ENCODE measurements at regions not wholly inside any gene's neighbourhood (a gene's known extent, or its start where the extent isn't known, plus 50 kb on each side); places are given as distances from the start of the nearest gene placed in this dataset.

DNA sequence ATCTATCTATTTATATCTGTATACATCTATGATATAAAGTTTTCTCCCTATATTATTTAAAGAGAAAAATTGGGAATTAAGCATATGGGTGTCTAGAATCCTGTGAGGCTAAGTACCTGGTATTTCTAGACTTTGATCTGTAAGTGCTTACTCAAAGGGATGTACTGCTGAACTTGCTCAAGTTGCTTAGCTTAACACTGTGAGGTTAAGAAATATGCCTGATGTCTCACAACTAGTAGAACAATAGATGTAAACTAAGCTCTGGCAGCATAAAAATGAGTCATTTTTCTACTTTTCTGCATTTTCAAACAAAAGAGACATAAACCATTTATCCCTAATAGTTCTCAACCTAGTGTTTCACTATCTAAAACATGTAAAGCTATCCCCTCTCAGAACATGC lies 744.4 kb upstream of the ANO3 start:
- DNase-seq (ENCODE audit: extremely low spot score, unreplicated experiment), result no peak
- H3K27me3 Mint-ChIP-seq, result no peaks in the 10 kb centered on the region
- H3K4me3 Mint-ChIP-seq, result no peak overlapping the region
- H3K36me3 Mint-ChIP-seq, result no peaks in the 10 kb centered on the region
- no peak overlapping the region for H3K27ac Mint-ChIP-seq
- H3K4me1 Mint-ChIP-seq (ENCODE audit: unreplicated experiment), result no peaks in the 10 kb centered on the region
- TF ChIP-seq CTCF (conservative IDR thresholded peaks at IDR 0.05), result no peak
- H3K9me3 Mint-ChIP-seq, result peaks cover 5% of the 10 kb centered on the region

DNA sequence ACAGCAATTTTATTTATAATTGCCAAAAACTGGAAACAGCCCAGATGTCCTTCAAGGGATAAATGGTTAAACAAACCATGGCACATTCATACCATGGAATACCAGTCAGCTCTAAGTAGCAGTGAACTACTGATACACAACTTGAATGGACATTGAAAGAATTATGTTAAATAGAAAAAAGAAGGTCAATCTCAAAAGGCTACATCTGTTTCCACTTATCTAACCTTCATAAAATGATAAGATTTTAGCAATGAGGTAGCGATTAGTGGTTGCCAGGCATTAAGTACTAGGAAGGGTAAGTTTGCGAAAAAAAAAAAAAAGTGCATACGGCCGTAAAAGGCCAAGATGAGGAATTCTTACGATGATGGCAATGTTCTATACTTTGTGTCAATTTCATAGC lies 738.7 kb upstream of the ANO3 start:
- Mint-ChIP-seq H3K4me3 (no peak overlapping the region), H3K9me3 (peaks cover 5% of the 10 kb centered on the region), H3K4me1 (ENCODE audit: unreplicated experiment) (no peaks in the 10 kb centered on the region), H3K36me3 (no peaks in the 10 kb centered on the region), H3K27me3 (no peaks in the 10 kb centered on the region), H3K27ac (no peak overlapping the region)
- TF ChIP-seq CTCF (conservative IDR thresholded peaks at IDR 0.05), result no peak
- DNase-seq (ENCODE audit: extremely low spot score, unreplicated experiment), result no peak

DNA sequence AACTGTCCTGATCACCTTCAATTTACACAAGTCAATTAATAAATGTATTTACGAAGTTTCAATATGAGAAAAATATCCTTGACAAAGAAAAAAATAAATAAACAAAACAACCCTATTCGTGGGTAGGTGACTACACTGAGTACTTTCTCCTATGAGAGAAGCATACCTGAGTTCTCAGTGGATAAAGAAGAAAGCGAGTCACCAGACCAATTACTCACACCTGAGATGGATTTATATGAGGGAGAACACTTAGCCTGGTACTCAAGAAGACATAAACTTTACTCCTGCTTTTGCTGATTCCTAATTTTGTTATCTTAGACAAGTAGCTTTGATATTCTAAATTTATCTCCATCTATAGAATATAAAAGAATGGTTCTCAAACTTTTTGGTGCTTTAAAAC lies 735.2 kb upstream of the ANO3 start:
- Mint-ChIP-seq H3K27me3 (no peaks in the 10 kb centered on the region), H3K4me1 (ENCODE audit: unreplicated experiment) (no peaks in the 10 kb centered on the region), H3K9me3 (no peaks in the 10 kb centered on the region), H3K27ac (no peak overlapping the region), H3K4me3 (no peak overlapping the region), H3K36me3 (no peaks in the 10 kb centered on the region)
- no peak for TF ChIP-seq CTCF (conservative IDR thresholded peaks at IDR 0.05)
- DNase-seq (ENCODE audit: extremely low spot score, unreplicated experiment), result no peak

DNA sequence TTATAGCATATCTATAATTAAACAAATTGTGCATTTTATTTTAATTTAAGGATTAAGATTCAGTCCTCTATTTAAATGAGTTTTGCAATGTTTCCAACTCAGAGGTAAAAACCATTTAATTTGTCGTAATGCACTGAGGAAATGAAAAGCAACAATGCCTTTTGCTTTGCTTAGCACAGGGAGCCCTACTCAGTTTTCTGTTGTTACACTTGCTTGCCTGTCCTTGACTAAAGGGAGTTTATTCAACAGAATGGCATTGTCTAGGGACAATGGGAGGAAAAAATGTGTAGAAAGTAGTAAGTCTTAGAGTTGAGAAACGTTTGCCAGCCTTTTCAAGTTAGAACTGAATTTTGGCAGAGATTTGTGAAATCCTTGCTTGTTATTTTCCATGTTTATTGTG lies 734.2 kb upstream of the ANO3 start:
- DNase-seq (ENCODE audit: extremely low spot score, unreplicated experiment), result no peak
- no peak overlapping the region for H3K27ac Mint-ChIP-seq

DNA sequence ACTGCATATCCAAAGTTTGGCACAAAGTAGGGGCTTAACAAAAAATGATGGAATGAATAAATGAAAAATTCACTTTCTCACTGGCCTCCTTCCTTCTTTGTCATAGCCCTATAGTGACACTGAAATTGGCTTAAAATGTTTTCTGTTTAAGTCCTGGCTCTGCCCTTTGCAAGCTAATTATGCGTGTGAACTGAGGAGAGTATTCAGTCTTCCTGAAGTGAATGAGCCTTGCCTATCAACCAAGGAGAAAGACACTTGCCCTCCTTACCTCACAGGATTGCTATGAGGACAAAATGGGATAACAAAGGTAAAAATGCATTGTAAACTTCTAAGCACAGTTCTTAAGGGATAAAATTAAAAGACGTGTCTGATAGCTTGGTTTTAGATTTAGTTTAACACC lies 729.8 kb upstream of the ANO3 start:
- DNase-seq (ENCODE audit: extremely low spot score, unreplicated experiment), result no peak
- no peak overlapping the region for H3K27ac Mint-ChIP-seq
- no peaks in the 10 kb centered on the region for H3K36me3 Mint-ChIP-seq
- TF ChIP-seq CTCF (conservative IDR thresholded peaks at IDR 0.05), result no peak
- H3K27me3 Mint-ChIP-seq, result no peaks in the 10 kb centered on the region
- peaks cover 4% of the 10 kb centered on the region for H3K9me3 Mint-ChIP-seq
- H3K4me1 Mint-ChIP-seq (ENCODE audit: unreplicated experiment), result no peaks in the 10 kb centered on the region
- H3K4me3 Mint-ChIP-seq, result no peak overlapping the region

More for the DNA sequence above, 734.2 kb upstream of the ANO3 start:
- Mint-ChIP-seq H3K36me3 (no peaks in the 10 kb centered on the region), H3K4me3 (no peak overlapping the region), H3K9me3 (no peaks in the 10 kb centered on the region), H3K4me1 (ENCODE audit: unreplicated experiment) (no peaks in the 10 kb centered on the region), H3K27me3 (no peaks in the 10 kb centered on the region)
- TF ChIP-seq CTCF (conservative IDR thresholded peaks at IDR 0.05), result no peak

DNA sequence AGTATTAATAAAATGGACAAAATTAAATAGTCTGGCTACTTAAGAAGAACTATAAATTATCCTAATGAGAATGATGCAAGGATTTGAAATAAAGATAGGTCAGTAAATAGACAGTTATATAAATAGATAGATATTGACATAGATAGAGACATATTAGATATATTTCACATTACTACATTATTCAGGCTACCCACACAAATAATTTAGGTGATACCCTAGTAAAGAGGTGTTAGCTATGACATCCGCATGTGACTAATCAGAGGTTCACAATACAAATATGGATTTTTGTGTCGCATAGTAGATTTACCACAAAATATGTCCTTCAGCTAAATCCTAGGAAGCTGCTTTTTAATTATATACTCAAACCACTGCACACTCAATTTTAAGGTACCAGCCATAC lies 729.0 kb upstream of the ANO3 start:
- DNase-seq (ENCODE audit: extremely low spot score, unreplicated experiment), result no peak
- TF ChIP-seq CTCF (conservative IDR thresholded peaks at IDR 0.05), result no peak
- Mint-ChIP-seq H3K36me3 (no peaks in the 10 kb centered on the region), H3K9me3 (peaks cover 4% of the 10 kb centered on the region), H3K27ac (no peak overlapping the region), H3K4me1 (ENCODE audit: unreplicated experiment) (no peaks in the 10 kb centered on the region), H3K4me3 (no peak overlapping the region), H3K27me3 (no peaks in the 10 kb centered on the region)

Data from type B pancreatic cell (in vitro differentiated cells).